Adrenal gland (tissue), 5 donors: ENCODE measurements at regions not wholly inside any gene's neighbourhood (a gene's known extent, or its start where the extent isn't known, plus 50 kb on each side); places are given as distances from the start of the nearest gene placed in this dataset.

ENCODE experiments used
- POLR2A ChIP-seq, 2 donors: fragments of 450-650 bp; IDR thresholded peaks; one replicate each; pipeline ENCODE4 v1.6.1; 2017; ENCODE audit warnings: antibody characterized with exemption in 2 of 2, mild to moderate bottlenecking in 2 of 2, moderate library complexity in 1 of 2
- TF ChIP-seq, protein P1 (sequence below), 6 experiments: fragments of 450-650 bp in 4 of 6; fragments of 200-600 bp in 2 of 6; sonication (generic) in 1 of 6; IDR thresholded peaks; 1 replicate in 5 of 6; 2 replicates in 1 of 6; pipeline versions ENCODE4 v1.5.1 to v1.8.0; 2016 to 2021; ENCODE audit warnings: antibody characterized with exemption in 6 of 6, mild to moderate bottlenecking in 2 of 6, moderate library complexity in 1 of 6
- donor health status: DM: no; HTN: no; CAD: no.

DNA sequence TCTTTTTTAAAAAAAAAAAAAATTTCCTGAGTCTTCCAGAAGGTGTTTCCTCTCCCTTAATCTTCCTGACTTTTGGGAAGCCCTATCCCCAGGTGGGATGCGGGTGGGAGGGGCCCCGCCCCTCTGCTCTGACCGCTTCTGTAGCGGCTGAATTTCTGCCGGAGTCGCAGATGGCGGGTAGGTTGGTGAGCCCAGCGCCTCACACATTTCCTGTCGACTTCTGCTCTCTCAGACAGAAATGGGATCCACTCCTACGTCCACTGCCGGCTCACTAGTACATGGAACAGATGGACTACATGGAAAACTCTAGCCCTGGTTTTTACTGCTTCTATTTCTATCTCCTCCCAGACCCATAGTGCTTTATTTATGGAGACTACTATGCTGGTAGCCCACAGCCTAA is 90.9 kb downstream of the NEUROD6 start:
- TF ChIP-seq, protein P1, sequence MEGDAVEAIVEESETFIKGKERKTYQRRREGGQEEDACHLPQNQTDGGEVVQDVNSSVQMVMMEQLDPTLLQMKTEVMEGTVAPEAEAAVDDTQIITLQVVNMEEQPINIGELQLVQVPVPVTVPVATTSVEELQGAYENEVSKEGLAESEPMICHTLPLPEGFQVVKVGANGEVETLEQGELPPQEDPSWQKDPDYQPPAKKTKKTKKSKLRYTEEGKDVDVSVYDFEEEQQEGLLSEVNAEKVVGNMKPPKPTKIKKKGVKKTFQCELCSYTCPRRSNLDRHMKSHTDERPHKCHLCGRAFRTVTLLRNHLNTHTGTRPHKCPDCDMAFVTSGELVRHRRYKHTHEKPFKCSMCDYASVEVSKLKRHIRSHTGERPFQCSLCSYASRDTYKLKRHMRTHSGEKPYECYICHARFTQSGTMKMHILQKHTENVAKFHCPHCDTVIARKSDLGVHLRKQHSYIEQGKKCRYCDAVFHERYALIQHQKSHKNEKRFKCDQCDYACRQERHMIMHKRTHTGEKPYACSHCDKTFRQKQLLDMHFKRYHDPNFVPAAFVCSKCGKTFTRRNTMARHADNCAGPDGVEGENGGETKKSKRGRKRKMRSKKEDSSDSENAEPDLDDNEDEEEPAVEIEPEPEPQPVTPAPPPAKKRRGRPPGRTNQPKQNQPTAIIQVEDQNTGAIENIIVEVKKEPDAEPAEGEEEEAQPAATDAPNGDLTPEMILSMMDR (IDR thresholded peaks at IDR 0.05) = no peak
- TF ChIP-seq POLR2A (IDR thresholded peaks at IDR 0.05) = no peak
